Brain microvascular endothelial cell (primary cell): ENCODE measurements at regions not wholly inside any gene's neighbourhood (a gene's known extent, or its start where the extent isn't known, plus 50 kb on each side); places are given as distances from the start of the nearest gene placed in this dataset.

Source experiments
- DNase-seq: peaks from one replicate; pipeline ENCODE4 v3.0.0-alpha.2; 2020
- H3K27ac ChIP-seq: fragments of 250-450 bp; sonication (Bioruptor Pico); 2 replicates; pipeline ENCODE4 v1.5.1; 2020; ENCODE audit warnings: mild to moderate bottlenecking, moderate library complexity
- H3K27me3 ChIP-seq: fragments of 250-450 bp; sonication (Bioruptor Pico); replicated peaks from 2 replicates; pipeline ENCODE4 v1.5.1; 2020; ENCODE audit warnings: mild to moderate bottlenecking
- H3K36me3 ChIP-seq: fragments of 250-450 bp; sonication (Bioruptor Pico); replicated peaks from 2 replicates; pipeline ENCODE4 v1.5.1; 2020; ENCODE audit warnings: mild to moderate bottlenecking
- H3K4me3 ChIP-seq: 2 replicates; pipeline ENCODE4 v1.5.1; 2011; ENCODE audit warnings: low read depth, mild to moderate bottlenecking, control low read depth, low read length, moderate library complexity
- in situ Hi-C: cut with HindIII; loops from 2 replicates; pipeline ENCODE4 v1.10.0; 2017; ENCODE audit warnings: low sequenced_read_pairs, low pct_ligation_motif_present
- TF ChIP-seq, protein P1 (sequence below): IDR thresholded peaks from 2 replicates; pipeline ENCODE4 v1.5.1; 2011; ENCODE audit warnings: low read depth, mild to moderate bottlenecking, moderate library complexity, low read length, control low read depth, inconsistent platforms; ENCODE audit errors: missing control alignments

DNA sequence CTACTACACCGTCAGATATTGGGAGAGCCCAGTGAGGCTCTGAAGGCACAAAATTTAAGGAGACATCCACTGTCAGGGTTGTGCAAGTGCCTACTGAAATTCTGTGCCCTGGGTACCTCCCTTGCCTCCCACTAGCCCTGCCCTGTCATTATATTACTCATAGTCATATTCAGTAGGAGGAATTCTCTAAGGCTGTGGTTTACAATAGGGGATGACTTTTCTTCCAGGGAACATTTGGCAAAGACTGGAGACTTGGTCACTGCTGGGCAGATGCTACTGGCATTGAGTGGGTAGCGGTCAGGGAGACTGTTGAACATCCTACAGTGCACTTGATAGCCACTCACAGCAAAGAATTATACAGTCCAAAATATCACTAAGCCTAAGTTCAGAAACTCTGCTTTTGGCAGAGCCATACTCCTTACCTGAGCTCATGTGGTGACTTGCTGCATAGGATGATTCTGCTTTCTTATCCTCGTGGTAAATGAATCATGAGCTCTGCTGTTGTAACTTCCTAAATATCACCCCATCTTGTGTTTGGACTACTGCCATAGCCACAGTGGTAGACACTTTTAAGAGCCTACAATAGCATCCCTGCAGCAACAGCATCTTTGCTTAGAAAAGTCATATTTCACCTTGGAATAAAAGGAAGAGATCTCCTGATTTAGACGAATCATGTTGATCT, 563.4 kb upstream of the PLXNA2 start:
- TF ChIP-seq, protein P1, sequence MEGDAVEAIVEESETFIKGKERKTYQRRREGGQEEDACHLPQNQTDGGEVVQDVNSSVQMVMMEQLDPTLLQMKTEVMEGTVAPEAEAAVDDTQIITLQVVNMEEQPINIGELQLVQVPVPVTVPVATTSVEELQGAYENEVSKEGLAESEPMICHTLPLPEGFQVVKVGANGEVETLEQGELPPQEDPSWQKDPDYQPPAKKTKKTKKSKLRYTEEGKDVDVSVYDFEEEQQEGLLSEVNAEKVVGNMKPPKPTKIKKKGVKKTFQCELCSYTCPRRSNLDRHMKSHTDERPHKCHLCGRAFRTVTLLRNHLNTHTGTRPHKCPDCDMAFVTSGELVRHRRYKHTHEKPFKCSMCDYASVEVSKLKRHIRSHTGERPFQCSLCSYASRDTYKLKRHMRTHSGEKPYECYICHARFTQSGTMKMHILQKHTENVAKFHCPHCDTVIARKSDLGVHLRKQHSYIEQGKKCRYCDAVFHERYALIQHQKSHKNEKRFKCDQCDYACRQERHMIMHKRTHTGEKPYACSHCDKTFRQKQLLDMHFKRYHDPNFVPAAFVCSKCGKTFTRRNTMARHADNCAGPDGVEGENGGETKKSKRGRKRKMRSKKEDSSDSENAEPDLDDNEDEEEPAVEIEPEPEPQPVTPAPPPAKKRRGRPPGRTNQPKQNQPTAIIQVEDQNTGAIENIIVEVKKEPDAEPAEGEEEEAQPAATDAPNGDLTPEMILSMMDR = no peak
- in situ Hi-C loops = no loop called here
- H3K27me3 ChIP-seq = no peaks in the 10 kb centered on the region
- H3K27ac ChIP-seq = no peak overlapping the region
- no peaks in the 10 kb centered on the region for H3K36me3 ChIP-seq
- no peak overlapping the region for H3K4me3 ChIP-seq
- DNase-seq = no peak

DNA sequence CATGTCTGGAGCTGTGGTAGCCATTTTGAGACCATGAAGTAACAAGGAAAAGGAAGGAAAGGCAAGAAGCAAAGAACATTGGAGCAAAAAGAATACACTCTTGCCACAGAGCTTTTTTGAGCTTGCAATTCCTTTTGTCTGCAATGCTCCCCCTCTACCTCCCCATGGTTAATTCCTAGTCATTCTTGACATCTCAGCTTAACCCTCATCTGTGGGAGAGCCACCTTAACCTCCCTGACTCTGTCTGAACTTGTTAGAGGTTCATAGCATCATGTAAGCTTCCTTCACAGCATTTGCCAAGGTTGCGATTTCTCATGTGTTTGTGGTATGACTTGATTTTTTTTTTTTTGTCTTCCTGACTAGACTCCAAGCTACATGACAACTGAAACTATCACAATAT, 564.1 kb upstream of the PLXNA2 start:
- in situ Hi-C loops = no loop called here
- DNase-seq = no peak
- H3K27me3 ChIP-seq = no peaks in the 10 kb centered on the region
- H3K27ac ChIP-seq = no peak overlapping the region
- no peaks in the 10 kb centered on the region for H3K36me3 ChIP-seq
- H3K4me3 ChIP-seq = no peak overlapping the region
- TF ChIP-seq, protein P1 = no peak

DNA sequence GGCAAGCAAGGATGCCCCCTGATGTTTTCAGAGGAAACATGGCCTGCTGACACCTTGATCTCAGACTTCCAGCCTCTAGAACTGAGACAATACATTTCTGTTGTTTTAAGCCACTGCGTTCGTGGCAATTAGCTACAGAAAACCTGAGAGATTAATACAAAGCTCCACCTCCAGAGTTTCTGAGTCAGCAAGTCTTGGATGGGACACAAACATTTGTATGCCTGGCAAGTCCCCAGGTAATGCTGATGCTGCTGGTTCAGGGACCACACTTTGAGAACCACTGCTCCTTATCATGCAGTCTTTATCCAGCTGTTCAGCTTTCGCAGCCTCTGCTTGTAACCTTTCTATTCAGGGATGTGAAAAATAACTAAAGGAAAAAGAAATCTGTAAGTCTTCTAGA, 565.7 kb upstream of the PLXNA2 start:
- Histone ChIP-seq H3K27me3 (no peaks in the 10 kb centered on the region), H3K4me3 (no peak overlapping the region), H3K36me3 (no peaks in the 10 kb centered on the region), H3K27ac (no peak overlapping the region)
- no peak for DNase-seq
- in situ Hi-C loops = no loop called here
- TF ChIP-seq, protein P1 = no peak

DNA sequence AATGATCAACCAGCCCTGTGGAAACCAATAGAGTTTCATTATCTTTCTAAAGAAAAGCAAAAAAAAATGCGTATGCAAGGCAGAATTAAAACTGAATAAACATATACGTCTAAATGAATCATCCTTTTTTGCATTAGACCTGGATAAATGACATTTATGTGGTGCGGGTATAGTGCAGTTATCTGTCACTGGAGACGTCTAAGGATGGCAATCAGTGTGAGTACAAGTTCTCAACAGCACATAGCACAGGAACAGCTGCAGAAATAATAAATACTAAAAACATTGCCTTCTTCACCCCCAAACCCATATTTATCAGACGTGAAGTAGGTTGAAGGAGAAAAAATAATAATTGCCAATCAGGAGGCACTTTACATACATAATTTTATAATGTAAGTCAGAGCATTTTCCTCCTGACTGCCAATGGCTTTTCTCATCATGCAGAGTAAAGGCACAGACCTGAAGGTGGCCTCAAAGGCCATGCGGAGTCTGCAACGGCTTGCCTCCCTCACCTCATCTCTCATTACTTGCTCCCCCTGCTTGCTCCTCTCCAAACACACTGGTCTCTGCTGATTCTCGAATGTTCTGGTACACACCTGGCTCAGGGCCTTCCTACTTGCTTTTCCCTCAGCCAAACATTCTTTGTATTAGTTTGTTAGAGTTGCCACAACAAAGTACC, 574.7 kb upstream of the PLXNA2 start:
- Histone ChIP-seq H3K36me3 (no peaks in the 10 kb centered on the region), H3K4me3 (no peak overlapping the region), H3K27me3 (no peaks in the 10 kb centered on the region), H3K27ac (no peak overlapping the region)
- DNase-seq = no peak
- in situ Hi-C loops = no loop called here
- TF ChIP-seq, protein P1 = no peak

DNA sequence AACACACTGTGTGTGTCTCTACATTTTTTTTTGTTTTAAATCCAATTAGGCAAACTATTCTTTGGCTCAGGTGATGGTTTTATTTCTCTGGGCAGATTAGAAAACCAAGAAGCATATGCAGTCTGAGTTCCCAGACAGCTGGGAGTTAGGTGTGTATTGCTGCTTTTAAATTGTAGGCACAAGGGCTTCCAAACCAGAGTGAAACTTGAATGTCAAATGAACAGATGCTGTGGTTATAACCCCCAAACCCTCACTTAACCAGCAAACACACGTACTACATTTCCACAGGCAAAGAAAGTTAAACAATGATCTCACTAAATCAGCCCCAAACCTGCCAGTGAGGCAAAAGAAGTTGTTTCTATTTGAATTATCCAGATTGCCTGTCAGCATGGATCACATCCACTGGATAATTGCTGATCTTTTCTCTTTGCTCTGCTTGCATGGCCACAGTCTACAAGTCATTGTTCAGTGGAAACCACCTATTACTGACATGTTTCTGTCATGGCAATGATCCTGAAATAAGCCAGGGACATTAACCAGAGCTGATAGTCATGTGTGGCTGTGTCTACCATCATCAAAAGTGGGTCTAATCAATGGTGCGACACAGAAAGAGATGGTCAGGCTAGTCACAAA, 576.5 kb upstream of the PLXNA2 start:
- no peak overlapping the region for H3K4me3 ChIP-seq
- in situ Hi-C loops = no loop called here

More for the DNA sequence above, 576.5 kb upstream of the PLXNA2 start:
- TF ChIP-seq, protein P1 = no peak
- Histone ChIP-seq H3K36me3 (no peaks in the 10 kb centered on the region), H3K27me3 (no peaks in the 10 kb centered on the region), H3K27ac (no peak overlapping the region)
- no peak for DNase-seq
